Keratinocyte (primary cell): ENCODE measurements at regions not wholly inside any gene's neighbourhood (a gene's known extent, or its start where the extent isn't known, plus 50 kb on each side); places are given as distances from the start of the nearest gene placed in this dataset.

Source experiments
- DNase-seq: peaks from one replicate; pipeline ENCODE4 v3.0.0-alpha.2; 2011; ENCODE audit warnings: low read depth, missing footprints, low spot score
- FAIRE-seq: peaks from 2 replicates; lab custom pipeline; 2011; peaks lifted over from hg19 to GRCh38; lab: Jason Lieb, UNC
- H2AFZ ChIP-seq: 2 replicates; pipeline ENCODE4 v1.6.0; 2012; ENCODE audit warnings: low read length, control low read depth, inconsistent platforms; ENCODE audit not compliant: control insufficient read depth
- H3K27ac ChIP-seq: 2 replicates; pipeline ENCODE4 v1.5.1; 2011; ENCODE audit warnings: low read length; ENCODE audit not compliant: control insufficient read depth, insufficient read depth
- H3K27me3 ChIP-seq: 3 replicates; pipeline ENCODE4 v1.6.0; 2011; ENCODE audit warnings: low read length; ENCODE audit not compliant: control insufficient read depth, insufficient read depth; ENCODE audit errors: extremely low read depth
- H3K36me3 ChIP-seq, 2 experiments: 2 replicates in 1 of 2; 3 replicates in 1 of 2; pipeline ENCODE4 v1.5.1; 2011; ENCODE audit warnings: low read length in 2 of 2, mild to moderate bottlenecking in 1 of 2; ENCODE audit not compliant: control insufficient read depth in 2 of 2, insufficient read depth in 2 of 2; ENCODE audit errors: extremely low read depth in 1 of 2
- H3K4me1 ChIP-seq: 3 replicates; pipeline ENCODE4 v1.5.1; 2011; ENCODE audit warnings: low read length; ENCODE audit not compliant: control insufficient read depth, insufficient read depth; ENCODE audit errors: extremely low read depth
- H3K4me2 ChIP-seq: 3 replicates; pipeline ENCODE4 v1.6.0; 2011; ENCODE audit warnings: low read depth, low read length; ENCODE audit not compliant: control insufficient read depth, insufficient read depth; ENCODE audit errors: extremely low read depth
- H3K4me3 ChIP-seq, 3 experiments: fragments of 200-600 bp in 1 of 3; sonication (generic) in 1 of 3; 2 replicates in 2 of 3; 3 replicates in 1 of 3; pipeline ENCODE4 v1.5.1; 2011 to 2016; ENCODE audit warnings: low read length in 3 of 3, mild to moderate bottlenecking in 3 of 3, control low read depth in 2 of 3, inconsistent platforms in 1 of 3, low read depth in 1 of 3, mixed read lengths in 1 of 3, mixed run types in 1 of 3, moderate library complexity in 1 of 3; ENCODE audit not compliant: control insufficient read depth in 2 of 3, insufficient read depth in 2 of 3; ENCODE audit errors: extremely low read depth in 1 of 3
- H3K79me2 ChIP-seq: 2 replicates; pipeline ENCODE4 v1.6.0; 2012; ENCODE audit warnings: low read length; ENCODE audit not compliant: control insufficient read depth, insufficient read depth
- H3K9ac ChIP-seq: 3 replicates; pipeline ENCODE4 v1.6.0; 2011; ENCODE audit warnings: low read length; ENCODE audit not compliant: control insufficient read depth, insufficient read depth; ENCODE audit errors: extremely low read depth
- H3K9me1 ChIP-seq: 3 replicates; pipeline ENCODE4 v1.6.0; 2011; ENCODE audit warnings: low read length; ENCODE audit not compliant: control insufficient read depth, insufficient read depth; ENCODE audit errors: extremely low read depth
- H3K9me3 ChIP-seq: 2 replicates; pipeline ENCODE4 v1.5.1; 2012; ENCODE audit warnings: low read depth, low read length; ENCODE audit not compliant: control insufficient read depth
- H4K20me1 ChIP-seq: 3 replicates; pipeline ENCODE4 v1.6.0; 2011; ENCODE audit warnings: low read length; ENCODE audit not compliant: control insufficient read depth, insufficient read depth; ENCODE audit errors: extremely low read depth
- CTCF ChIP-seq, 3 experiments: IDR thresholded peaks in 1 of 3; conservative IDR thresholded peaks in 1 of 3; optimal IDR thresholded peaks in 1 of 3; 2 replicates in 2 of 3; 3 replicates in 1 of 3; pipeline versions ENCODE3 to v1.5.1; 2011; ENCODE audit warnings: low read length in 3 of 3, mild to moderate bottlenecking in 3 of 3, moderate library complexity in 2 of 3, control low read depth in 1 of 3, inconsistent platforms in 1 of 3; ENCODE audit not compliant: insufficient read depth in 2 of 3; ENCODE audit errors: extremely low read depth in 1 of 3
- EZH2 ChIP-seq: IDR thresholded peaks from one replicate; pipeline ENCODE4 v1.6.1; 2012; ENCODE audit warnings: inconsistent platforms, mild to moderate bottlenecking, low read length, moderate library complexity
- dilution Hi-C: fragments of 300-500 bp; cut with MboI; formaldehyde crosslinking; loops from one replicate; pipeline ENCODE4 v1.7.0; 2020; ENCODE audit warnings: low sequenced_read_pairs; ENCODE audit not compliant: extremely low pct_ligation_motif_present

- dilution Hi-C loops, result no loop called here
- Histone ChIP-seq H3K4me2 (no peak overlapping the region), H3K4me3 (no peak overlapping the region), H2AFZ (no peak overlapping the region), H3K27me3 (no peaks in the 10 kb centered on the region), H3K79me2 (no peaks in the 10 kb centered on the region), H4K20me1 (no peaks in the 10 kb centered on the region), H3K36me3 (no peaks in the 10 kb centered on the region), H3K27ac (no peak overlapping the region), H3K9me3 (no peaks in the 10 kb centered on the region), H3K9ac (no peak overlapping the region), H3K9me1 (no peaks in the 10 kb centered on the region), H3K4me1 (no peaks in the 10 kb centered on the region)
- TF ChIP-seq CTCF (optimal IDR thresholded peaks at IDR 0.05 in 1 of 3, IDR thresholded peaks at IDR 0.05 in 1 of 3, conservative IDR thresholded peaks at IDR 0.05 in 1 of 3; ENCODE audit: extremely low read depth in 1 of 3, insufficient read depth in 2 of 3, low read length in 3 of 3), result no peak
- TF ChIP-seq EZH2, result no peak
- FAIRE-seq (no peak), DNase-seq (no peak)
Measured at GRCh38 chr2:156731506-156731905, 295.3 kb downstream of the GPD2 start.

GRCh38 chr2:156736950-156737349 lies 300.8 kb downstream of the GPD2 start:
- Histone ChIP-seq H3K4me1 (no peaks in the 10 kb centered on the region), H3K27ac (no peak overlapping the region), H3K36me3 (no peaks in the 10 kb centered on the region), H3K4me3 (no peak overlapping the region), H3K9ac (no peak overlapping the region), H3K9me1 (no peaks in the 10 kb centered on the region), H3K4me2 (no peak overlapping the region), H4K20me1 (no peaks in the 10 kb centered on the region), H3K9me3 (no peaks in the 10 kb centered on the region), H2AFZ (no peak overlapping the region), H3K79me2 (no peaks in the 10 kb centered on the region), H3K27me3 (no peaks in the 10 kb centered on the region)
- TF ChIP-seq CTCF (optimal IDR thresholded peaks at IDR 0.05 in 1 of 3, IDR thresholded peaks at IDR 0.05 in 1 of 3, conservative IDR thresholded peaks at IDR 0.05 in 1 of 3; ENCODE audit: extremely low read depth in 1 of 3, insufficient read depth in 2 of 3, low read length in 3 of 3) (no peak), EZH2 (no peak)
- no peak for DNase-seq
- FAIRE-seq, result no peak
- dilution Hi-C loops, result no loop called here
